MM.1S (cell line): ENCODE measurements at regions not wholly inside any gene's neighbourhood (a gene's known extent, or its start where the extent isn't known, plus 50 kb on each side); places are given as distances from the start of the nearest gene placed in this dataset.

Experiments used
- DNase-seq: peaks from one replicate; pipeline ENCODE4 v3.0.0-alpha.2; 2015
- H2AFZ ChIP-seq: fragments of 300-600 bp; sonication (generic); 2 replicates; pipeline ENCODE4 v1.6.0; 2016; ENCODE audit warnings: antibody characterized with exemption, low read length
- H3F3A ChIP-seq: fragments of 300-600 bp; sonication (generic); 2 replicates; pipeline ENCODE4 v1.6.1; 2016; ENCODE audit warnings: mild to moderate bottlenecking, antibody characterized with exemption, low read length, moderate library complexity, mixed read lengths; ENCODE audit not compliant: insufficient read depth
- H3K27ac ChIP-seq: fragments of 300-600 bp; sonication (generic); 2 replicates; pipeline ENCODE4 v1.5.1; 2016; ENCODE audit warnings: mild to moderate bottlenecking, low read length
- H3K27me3 ChIP-seq: fragments of 300-600 bp; sonication (generic); replicated peaks from 2 replicates; pipeline ENCODE4 v1.6.0; 2016; ENCODE audit warnings: low read length; ENCODE audit not compliant: insufficient read depth
- H3K36me3 ChIP-seq: fragments of 300-600 bp; sonication (generic); replicated peaks from 2 replicates; pipeline ENCODE4 v1.6.1; 2016; ENCODE audit warnings: mild to moderate bottlenecking, low read length, mixed read lengths; ENCODE audit not compliant: insufficient read depth
- H3K4me1 ChIP-seq: fragments of 300-600 bp; sonication (generic); 2 replicates; pipeline ENCODE4 v1.6.1; 2016; ENCODE audit warnings: low read length, mixed read lengths
- H3K4me2 ChIP-seq: fragments of 300-600 bp; sonication (generic); 2 replicates; pipeline ENCODE4 v1.6.0; 2016; ENCODE audit warnings: low read depth, low read length
- H3K4me3 ChIP-seq: fragments of 300-600 bp; sonication (generic); 2 replicates; pipeline ENCODE4 v1.5.1; 2016; ENCODE audit warnings: low read length, mixed read lengths
- H3K79me2 ChIP-seq: fragments of 300-600 bp; sonication (generic); 2 replicates; pipeline ENCODE4 v1.6.1; 2016; ENCODE audit warnings: mixed run types, low read length, mixed read lengths
- H3K9ac ChIP-seq: fragments of 300-600 bp; sonication (generic); 2 replicates; pipeline ENCODE4 v1.6.1; 2016; ENCODE audit warnings: low read length, mixed read lengths
- H3K9me2 ChIP-seq: fragments of 300-600 bp; sonication (generic); replicated peaks from 2 replicates; pipeline ENCODE4 v1.6.1; 2016; ENCODE audit warnings: mild to moderate bottlenecking, low read length, mixed read lengths; ENCODE audit not compliant: insufficient read depth
- H3K9me3 ChIP-seq: fragments of 300-600 bp; sonication (generic); replicated peaks from 2 replicates; pipeline ENCODE4 v1.6.1; 2016; ENCODE audit warnings: mild to moderate bottlenecking, low read length, mixed read lengths; ENCODE audit not compliant: insufficient read depth
- H4K20me1 ChIP-seq: fragments of 300-600 bp; sonication (generic); 2 replicates; pipeline ENCODE4 v1.6.1; 2016; ENCODE audit warnings: mild to moderate bottlenecking, low read length, moderate library complexity, mixed read lengths; ENCODE audit not compliant: insufficient read depth
- CTCF ChIP-seq: fragments of 300-600 bp; sonication (generic); IDR thresholded peaks from 2 replicates; pipeline ENCODE4 v1.5.1; 2016; ENCODE audit warnings: antibody characterized with exemption, low read length, mixed read lengths
- EZH2 ChIP-seq: fragments of 300-600 bp; sonication (generic); optimal IDR thresholded peaks from 2 replicates; pipeline ENCODE3; 2017; ENCODE audit warnings: low read depth, mild to moderate bottlenecking, antibody characterized with exemption, low read length, mixed read lengths
- EZH2phosphoT487 ChIP-seq: fragments of 300-600 bp; sonication (generic); IDR thresholded peaks from 2 replicates; pipeline ENCODE4 v1.6.1; 2018; ENCODE audit warnings: antibody characterized with exemption, low read length

GRCh38 chr5:17430241-17430640 lies 67.8 kb upstream of the TAF11L2 start:
- Histone ChIP-seq H3K4me3 (no peak overlapping the region), H3K9ac (no peak overlapping the region), H3K27ac (no peak overlapping the region), H3K36me3 (no peaks in the 10 kb centered on the region), H2AFZ (no peak overlapping the region), H3K4me1 (peaks cover 14% of the 10 kb centered on the region), H3K4me2 (no peak overlapping the region), H3F3A (peaks cover 14% of the 10 kb centered on the region; the same call in 1 of the 2 replicates), H3K9me2 (no peaks in the 10 kb centered on the region), H3K27me3 (0 out of 2 replicates have a peak, but pooled peaks cover 5% of the 10 kb centered on the region), H3K9me3 (no peaks in the 10 kb centered on the region), H4K20me1 (no peaks in the 10 kb centered on the region), H3K79me2 (no peaks in the 10 kb centered on the region)
- TF ChIP-seq EZH2phosphoT487 (no peak), EZH2 (no peak), CTCF (no peak)
- DNase-seq: no peak

- H3F3A ChIP-seq: peaks cover 3% of the 10 kb centered on the region; the same call in 1 of the 2 replicates
- no peak overlapping the region for H2AFZ ChIP-seq
- no peak overlapping the region for H3K27ac ChIP-seq
- no peak overlapping the region for H3K4me3 ChIP-seq
- H3K9ac ChIP-seq: no peak overlapping the region
- no peaks in the 10 kb centered on the region for H4K20me1 ChIP-seq
- no peaks in the 10 kb centered on the region for H3K36me3 ChIP-seq
- H3K4me2 ChIP-seq: no peak overlapping the region
- H3K79me2 ChIP-seq: no peaks in the 10 kb centered on the region
- H3K4me1 ChIP-seq: peaks cover 11% of the 10 kb centered on the region; the same call in 1 of the 2 replicates
- TF ChIP-seq EZH2: no peak
- TF ChIP-seq EZH2phosphoT487: no peak
- TF ChIP-seq CTCF: no peak
- no peaks in the 10 kb centered on the region for H3K9me3 ChIP-seq
- no peaks in the 10 kb centered on the region for H3K9me2 ChIP-seq
- no peak for DNase-seq
- 0 out of 2 replicates have a peak, but pooled peaks cover 5% of the 10 kb centered on the region for H3K27me3 ChIP-seq
Measured at GRCh38 chr5:17431272-17432050, 66.6 kb upstream of the TAF11L2 start.

- no peaks in the 10 kb centered on the region for H3F3A ChIP-seq
Measured at GRCh38 chr5:17432569-17432968, 65.5 kb upstream of the TAF11L2 start.

GRCh38 chr5:17433406-17433805 lies 64.6 kb upstream of the TAF11L2 start:
- Histone ChIP-seq H3K4me2 (no peak overlapping the region), H3K9me3 (no peaks in the 10 kb centered on the region), H3K27ac (no peak overlapping the region), H3K27me3 (0 out of 2 replicates have a peak, but pooled peaks cover 2% of the 10 kb centered on the region), H3K4me3 (no peak overlapping the region), H3K4me1 (peaks cover 12% of the 10 kb centered on the region), H3K36me3 (no peaks in the 10 kb centered on the region), H3K9ac (no peak overlapping the region), H2AFZ (no peak overlapping the region), H4K20me1 (no peaks in the 10 kb centered on the region), H3K79me2 (no peaks in the 10 kb centered on the region), H3F3A (no peaks in the 10 kb centered on the region), H3K9me2 (no peaks in the 10 kb centered on the region)
- TF ChIP-seq EZH2 (no peak), EZH2phosphoT487 (no peak), CTCF (no peak)
- no peak for DNase-seq

More at GRCh38 chr5:17432569-17432968, 65.5 kb upstream of the TAF11L2 start:
- Histone ChIP-seq H4K20me1 (no peaks in the 10 kb centered on the region), H3K9ac (no peak overlapping the region), H3K36me3 (no peaks in the 10 kb centered on the region), H3K27me3 (0 out of 2 replicates have a peak, but pooled peaks cover 5% of the 10 kb centered on the region), H3K9me2 (no peaks in the 10 kb centered on the region), H3K27ac (no peak overlapping the region), H3K9me3 (no peaks in the 10 kb centered on the region), H3K4me3 (no peak overlapping the region), H3K4me1 (peaks cover 12% of the 10 kb centered on the region), H2AFZ (no peak overlapping the region), H3K79me2 (no peaks in the 10 kb centered on the region), H3K4me2 (no peak overlapping the region)
- no peak for TF ChIP-seq EZH2phosphoT487
- DNase-seq: no peak
